Suprapubic skin (tissue), 3 donors: ENCODE measurements at regions not wholly inside any gene's neighbourhood (a gene's known extent, or its start where the extent isn't known, plus 50 kb on each side); places are given as distances from the start of the nearest gene placed in this dataset.

Source experiments
- POLR2AphosphoS5 ChIP-seq, 3 donors: sonication (generic); formaldehyde crosslinking; IDR thresholded peaks; one replicate each; pipeline ENCODE4 v1.6.1; 2017; ENCODE audit warnings: antibody characterized with exemption in 3 of 3
- TF ChIP-seq, protein P1 (sequence below), 2 donors: fragments of 200-600 bp in 1 of 2; fragments of 450-650 bp in 1 of 2; sonication (generic) in 1 of 2; IDR thresholded peaks; one replicate each; pipeline ENCODE4 v1.5.1; 2016 to 2019; ENCODE audit warnings: antibody characterized with exemption in 2 of 2, mild to moderate bottlenecking in 1 of 2, moderate library complexity in 1 of 2

DNA sequence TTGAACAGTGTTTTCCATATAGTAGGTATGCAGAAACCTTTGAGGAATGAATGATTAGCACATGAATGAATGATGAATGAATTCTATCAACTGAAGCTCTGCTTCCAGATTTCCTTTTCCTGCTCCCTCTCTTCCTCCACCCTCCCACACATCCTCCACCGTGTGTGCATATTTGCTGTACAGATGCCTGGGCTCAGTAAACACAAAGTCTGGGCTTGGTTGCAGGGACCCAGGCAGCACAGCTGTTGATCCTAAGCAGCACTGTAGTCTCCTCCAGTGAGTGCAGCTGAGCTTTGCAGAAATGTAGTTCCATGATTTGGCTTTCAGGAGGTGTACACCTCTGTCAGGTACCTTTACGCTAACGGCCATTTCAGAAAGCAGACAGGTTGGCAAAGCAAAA is 611.7 kb downstream of the NUF2 start:
- TF ChIP-seq, protein P1, sequence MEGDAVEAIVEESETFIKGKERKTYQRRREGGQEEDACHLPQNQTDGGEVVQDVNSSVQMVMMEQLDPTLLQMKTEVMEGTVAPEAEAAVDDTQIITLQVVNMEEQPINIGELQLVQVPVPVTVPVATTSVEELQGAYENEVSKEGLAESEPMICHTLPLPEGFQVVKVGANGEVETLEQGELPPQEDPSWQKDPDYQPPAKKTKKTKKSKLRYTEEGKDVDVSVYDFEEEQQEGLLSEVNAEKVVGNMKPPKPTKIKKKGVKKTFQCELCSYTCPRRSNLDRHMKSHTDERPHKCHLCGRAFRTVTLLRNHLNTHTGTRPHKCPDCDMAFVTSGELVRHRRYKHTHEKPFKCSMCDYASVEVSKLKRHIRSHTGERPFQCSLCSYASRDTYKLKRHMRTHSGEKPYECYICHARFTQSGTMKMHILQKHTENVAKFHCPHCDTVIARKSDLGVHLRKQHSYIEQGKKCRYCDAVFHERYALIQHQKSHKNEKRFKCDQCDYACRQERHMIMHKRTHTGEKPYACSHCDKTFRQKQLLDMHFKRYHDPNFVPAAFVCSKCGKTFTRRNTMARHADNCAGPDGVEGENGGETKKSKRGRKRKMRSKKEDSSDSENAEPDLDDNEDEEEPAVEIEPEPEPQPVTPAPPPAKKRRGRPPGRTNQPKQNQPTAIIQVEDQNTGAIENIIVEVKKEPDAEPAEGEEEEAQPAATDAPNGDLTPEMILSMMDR (IDR thresholded peaks at IDR 0.05): no peak
- no peak for TF ChIP-seq POLR2AphosphoS5 (IDR thresholded peaks at IDR 0.05)
